ENCODE measurements at regions not wholly inside any gene's neighbourhood (a gene's known extent, or its start where the extent isn't known, plus 50 kb on each side); places are given as distances from the start of the nearest gene placed in this dataset.
A peak's percentile ranks its signal among the peaks of the same experiment; 100 is the strongest.
"Not testable (repeated sequence)": the region's sequence is repeated elsewhere in the genome, so short reads cannot be mapped to it uniquely, and the experiment has no call there.

- Histone ChIP-seq H3K27ac (peak overlapping the region in 1 of 4 donors; percentile 25), H3K4me1 (peaks cover 0 to 20% (median 0%) of the 10 kb centered on the region in 3 donors)
- H3K36me3 ChIP-seq, ATAC-seq, H3K27me3 ChIP-seq, H3K9me3 ChIP-seq, H3K4me3 ChIP-seq: not testable (repeated sequence)
- 67% methylated on average over 13 of the region's 27 CpGs; no CpG with 5 or more reads in 1 of the 2 donors for WGBS, 2 donors (ENCODE audit: low coverage in 1 of 2)
Observed at GRCh38 chr16:88150456-88151128, 199.4 kb downstream of the BANP start.

DNA sequence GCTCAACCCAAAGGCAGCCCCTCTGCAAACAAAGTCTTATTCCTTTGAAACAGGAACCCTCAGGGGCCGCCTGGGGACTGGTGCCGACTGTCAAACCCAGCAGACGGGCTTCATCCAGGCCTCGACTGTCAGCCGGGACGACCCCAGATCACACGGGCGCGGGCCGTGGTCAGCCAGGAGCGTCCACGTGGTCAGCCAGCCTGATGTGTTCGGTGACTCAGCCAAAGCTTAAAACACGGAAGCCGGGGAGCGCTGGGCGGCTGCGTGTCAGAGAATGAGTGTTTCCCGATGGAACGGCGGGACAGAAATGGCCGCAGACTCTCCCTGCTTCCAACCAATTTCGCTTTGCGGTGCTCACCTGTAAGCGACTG lies 199.9 kb downstream of the BANP start:
- H3K4me3 ChIP-seq, H3K9me3 ChIP-seq, H3K27me3 ChIP-seq, H3K36me3 ChIP-seq: not testable (repeated sequence)
- Histone ChIP-seq H3K4me1 (peaks cover 0 to 20% (median 0%) of the 10 kb centered on the region in 3 donors), H3K27ac (peak overlapping the region in 1 of 4 donors; percentile 25)
- peak; percentile 80 for ATAC-seq
- no CpG with 5 or more reads among the region's 25 CpGs for WGBS, 2 donors (ENCODE audit: low coverage in 1 of 2)

DNA sequence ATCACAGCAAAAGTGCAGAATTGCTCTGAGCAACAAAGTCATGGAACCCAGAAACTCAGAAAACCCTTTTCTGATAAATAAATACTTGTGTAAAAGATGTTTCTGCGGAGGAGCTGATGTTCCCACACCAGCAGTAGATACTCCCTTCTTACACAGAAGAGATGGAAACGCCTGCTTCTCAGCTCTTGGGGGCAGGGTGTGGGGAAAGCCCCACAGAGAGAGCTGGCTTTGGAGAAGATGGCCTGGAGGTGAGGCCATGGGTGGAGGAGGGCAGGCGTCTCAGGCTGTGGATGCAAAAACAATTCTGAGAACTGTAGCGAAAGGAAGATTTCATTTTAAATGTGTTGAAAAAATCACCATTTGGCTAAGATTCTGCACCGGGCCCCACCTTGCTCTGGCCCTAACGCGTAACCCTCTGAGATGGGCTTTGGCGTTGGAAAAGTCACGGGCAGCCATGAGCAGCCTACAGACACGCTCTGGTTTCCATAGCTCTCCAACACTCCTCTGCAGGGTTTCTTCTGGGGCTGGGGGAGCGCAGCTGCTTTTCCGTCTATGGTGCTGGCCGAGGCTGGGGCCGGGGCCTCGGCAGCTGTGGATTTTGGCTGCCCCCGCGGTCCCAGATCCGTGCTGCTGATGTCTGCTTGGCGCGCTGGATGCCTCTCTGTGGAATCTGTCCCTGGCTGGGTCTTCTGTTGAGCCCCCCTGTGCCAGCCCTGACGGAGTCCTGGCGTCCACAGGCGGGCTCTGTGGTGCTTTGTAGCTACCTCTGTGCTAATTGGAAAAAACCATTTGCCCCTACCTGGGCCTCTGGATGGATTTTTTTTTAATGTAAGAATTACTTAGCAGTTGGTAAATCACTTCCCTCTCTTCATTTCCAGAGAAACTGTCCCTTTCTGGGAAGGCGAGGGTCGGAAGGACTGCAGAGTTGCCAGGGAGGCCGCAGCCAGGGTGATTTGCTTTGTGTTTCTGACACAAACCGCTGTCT lies 200.9 kb downstream of the BANP start:
- peaks cover 0 to 20% (median 0%) of the 10 kb centered on the region in 3 donors for H3K4me1 ChIP-seq
- H3K27me3 ChIP-seq, H3K36me3 ChIP-seq, ATAC-seq, H3K4me3 ChIP-seq, H3K9me3 ChIP-seq: not testable (repeated sequence)
- WGBS, 2 donors (ENCODE audit: low coverage in 1 of 2): 29 to 59% methylated on average over 1 to 15 of the region's 27 CpGs
- peak overlapping the region in 2 of 4 donors; percentile 4 to 42 for H3K27ac ChIP-seq

DNA sequence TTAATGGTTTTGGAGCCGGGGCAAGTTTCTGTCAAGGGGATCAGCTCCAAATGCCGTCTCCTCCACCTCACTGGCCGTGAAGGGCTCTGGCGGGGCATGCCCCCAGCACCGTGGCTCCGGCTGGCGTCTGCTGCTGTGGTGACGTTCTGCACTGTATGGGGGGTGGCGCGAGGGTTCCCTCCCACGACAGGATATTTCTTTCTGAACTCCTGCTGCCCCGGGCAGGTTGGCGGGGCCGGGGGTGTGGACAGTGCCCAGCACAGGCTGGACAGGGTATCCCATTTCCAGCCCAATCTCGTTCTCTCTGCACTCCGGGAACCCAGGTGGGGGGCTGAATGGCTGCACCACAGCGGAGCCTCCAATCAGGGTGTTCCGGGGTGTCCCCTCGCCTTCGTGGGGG lies 201.6 kb downstream of the BANP start:
- not testable (repeated sequence) for H3K36me3 ChIP-seq, H3K4me3 ChIP-seq, H3K9me3 ChIP-seq, ATAC-seq, H3K27me3 ChIP-seq
- peaks cover 0 to 20% (median 0%) of the 10 kb centered on the region in 3 donors for H3K4me1 ChIP-seq
- 30% methylated on average over 7 of the region's 20 CpGs; no CpG with 5 or more reads in 1 of the 2 donors for WGBS, 2 donors (ENCODE audit: low coverage in 1 of 2)
- H3K27ac ChIP-seq: peak overlapping the region in 1 of 4 donors; percentile 4

GRCh38 chr16:88153516-88153915 lies 202.3 kb downstream of the BANP start:
- not testable (repeated sequence) for H3K9me3 ChIP-seq, H3K27me3 ChIP-seq, H3K4me3 ChIP-seq, H3K36me3 ChIP-seq, H3K27ac ChIP-seq, ATAC-seq
- peaks cover 0 to 20% (median 0%) of the 10 kb centered on the region in 3 donors for H3K4me1 ChIP-seq
- 92 to 100% methylated on average over 1 to 2 of the region's 12 CpGs for WGBS, 2 donors (ENCODE audit: low coverage in 1 of 2)

- H3K36me3 ChIP-seq, H3K4me3 ChIP-seq, H3K27me3 ChIP-seq, H3K27ac ChIP-seq, H3K9me3 ChIP-seq, ATAC-seq: not testable (repeated sequence)
- WGBS, 2 donors (ENCODE audit: low coverage in 1 of 2): 100% methylated on average over 2 of the region's 8 CpGs; no CpG with 5 or more reads in 1 of the 2 donors
- peaks cover 0 to 20% (median 0%) of the 10 kb centered on the region in 3 donors for H3K4me1 ChIP-seq
Observed at GRCh38 chr16:88154886-88155285, 203.7 kb downstream of the BANP start.

DNA sequence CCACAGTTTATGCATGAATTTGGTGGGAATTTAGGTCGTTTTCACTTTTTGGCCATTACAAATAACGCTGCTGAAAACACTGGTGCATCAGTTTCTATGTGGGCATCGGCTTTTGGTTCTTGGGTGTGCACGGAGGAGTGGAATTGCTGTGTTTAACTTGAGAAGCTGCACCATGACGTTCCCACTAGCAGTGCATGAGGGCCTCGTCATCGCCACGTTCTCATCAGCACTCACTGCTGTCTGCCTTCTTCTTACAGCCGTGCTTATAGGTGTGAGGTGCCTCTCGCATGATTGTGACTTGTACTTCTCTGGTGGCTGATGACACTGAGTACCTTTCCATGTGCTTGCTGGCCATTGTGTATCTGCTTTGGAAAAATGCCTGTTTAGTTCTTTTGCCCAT lies 204.4 kb downstream of the BANP start:
- not testable (repeated sequence) for H3K9me3 ChIP-seq, H3K27ac ChIP-seq, H3K4me3 ChIP-seq, H3K27me3 ChIP-seq, H3K36me3 ChIP-seq, ATAC-seq
- H3K4me1 ChIP-seq: peaks cover 0 to 20% (median 0%) of the 10 kb centered on the region in 3 donors
- 88 to 89% methylated on average over 8 to 10 of the region's 10 CpGs for WGBS, 2 donors (ENCODE audit: low coverage in 1 of 2)

DNA sequence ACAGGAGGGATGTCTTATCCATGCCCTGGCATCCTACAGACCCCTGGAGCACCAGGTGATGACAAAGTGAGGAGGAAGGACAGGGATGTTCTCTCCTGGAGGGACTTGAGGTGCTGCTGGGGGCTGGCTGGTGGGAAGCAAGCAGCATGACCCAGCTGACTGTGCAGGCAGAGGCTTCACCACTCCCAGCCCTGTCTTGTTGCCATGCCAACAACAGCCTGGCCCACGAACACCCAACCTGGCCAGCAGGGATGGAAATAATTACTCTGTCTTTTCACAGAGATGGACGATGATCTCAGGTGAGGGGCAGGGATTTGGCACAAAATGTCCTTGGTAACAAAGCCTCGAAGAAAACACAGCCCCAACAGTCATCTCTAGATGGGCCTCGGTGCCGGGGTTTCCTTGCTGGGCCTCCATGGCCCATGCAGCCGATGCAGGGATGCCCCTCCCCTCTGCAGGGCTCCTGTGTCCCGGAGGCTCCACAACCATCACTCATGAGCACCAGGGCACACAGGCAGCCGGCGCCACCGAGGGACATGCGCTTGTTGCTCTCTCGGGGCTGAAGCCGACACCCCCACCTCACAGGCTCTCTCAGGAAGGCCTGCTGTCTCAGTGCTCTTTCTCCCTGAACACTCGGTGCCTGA lies 205.5 kb downstream of the BANP start:
- H3K9me3 ChIP-seq, H3K27me3 ChIP-seq, H3K4me3 ChIP-seq, H3K36me3 ChIP-seq, ATAC-seq, H3K27ac ChIP-seq: not testable (repeated sequence)
- WGBS, 2 donors (ENCODE audit: low coverage in 1 of 2): 20% methylated on average over 2 of the region's 14 CpGs; no CpG with 5 or more reads in 1 of the 2 donors
- H3K4me1 ChIP-seq: peaks cover 0 to 13% (median 0%) of the 10 kb centered on the region in 3 donors

- not testable (repeated sequence) for ATAC-seq, H3K27me3 ChIP-seq, H3K4me3 ChIP-seq, H3K27ac ChIP-seq, H3K9me3 ChIP-seq, H3K36me3 ChIP-seq, H3K4me1 ChIP-seq
- no CpG with 5 or more reads among the region's 12 CpGs for WGBS, 2 donors (ENCODE audit: low coverage in 1 of 2)
Observed at GRCh38 chr16:88157686-88158085, 206.5 kb downstream of the BANP start.

GRCh38 chr16:88158256-88159045 lies 207.2 kb downstream of the BANP start:
- H3K4me3 ChIP-seq, H3K4me1 ChIP-seq, H3K36me3 ChIP-seq, H3K27me3 ChIP-seq, H3K9me3 ChIP-seq, H3K27ac ChIP-seq, ATAC-seq: not testable (repeated sequence)
- 38 to 100% methylated on average over 2 to 4 of the region's 20 CpGs for WGBS, 2 donors (ENCODE audit: low coverage in 1 of 2)

GRCh38 chr16:88159046-88159896 lies 208.0 kb downstream of the BANP start:
- WGBS, 2 donors (ENCODE audit: low coverage in 1 of 2): 81 to 85% methylated on average over 4 to 7 of the region's 33 CpGs
- not testable (repeated sequence) for H3K36me3 ChIP-seq, H3K27ac ChIP-seq, H3K27me3 ChIP-seq, ATAC-seq, H3K4me3 ChIP-seq, H3K9me3 ChIP-seq, H3K4me1 ChIP-seq

- WGBS, 2 donors (ENCODE audit: low coverage in 1 of 2): 44 to 80% methylated on average over 1 to 3 of the region's 8 CpGs
- ATAC-seq: not testable (repeated sequence)
Observed at GRCh38 chr16:88159897-88160335, 208.7 kb downstream of the BANP start.

More at GRCh38 chr16:88159897-88160335, 208.7 kb downstream of the BANP start:
- not testable (repeated sequence) for H3K4me1 ChIP-seq, H3K27ac ChIP-seq, H3K9me3 ChIP-seq, H3K36me3 ChIP-seq, H3K4me3 ChIP-seq, H3K27me3 ChIP-seq
